Right ventricle myocardium superior (tissue), 1 donor: ENCODE measurements at regions not wholly inside any gene's neighbourhood (a gene's known extent, or its start where the extent isn't known, plus 50 kb on each side); places are given as distances from the start of the nearest gene placed in this dataset.
"Not testable (repeated sequence)": the region's sequence is repeated elsewhere in the genome, so short reads cannot be mapped to it uniquely, and the experiment has no call there.

ENCODE experiments used
- ATAC-seq: fragments of 200-7000 bp; cut with Tn5 transposase; one replicate; pipeline ENCODE4 v1.9.1; 2020; ENCODE audit warnings: mild to moderate bottlenecking; ENCODE audit not compliant: poor library complexity
- DNase-seq: peaks from one replicate; pipeline ENCODE4 v3.0.0-alpha.2; 2020
- intact Hi-C: fragments of 100-400 bp; cut with DNase I; formaldehyde crosslinking; loops from one replicate; pipeline ENCODE4 v1.11.2; 2022
- donor health status: DM: no; HTN: yes; CAD: no; lungs with severe emphysema.

- no peak for DNase-seq
- intact Hi-C loops = no loop called here
Observed at GRCh38 chr11:13782390-13783075, 114.1 kb downstream of the FAR1 start.

GRCh38 chr11:13784441-13784840 lies 116.0 kb downstream of the FAR1 start:
- ATAC-seq = no peak
- DNase-seq = no peak
- intact Hi-C loops = no loop called here

More at GRCh38 chr11:13782390-13783075, 114.1 kb downstream of the FAR1 start:
- no peak for ATAC-seq

GRCh38 chr11:13784855-13785254 lies 116.4 kb downstream of the FAR1 start:
- ATAC-seq (no peak), DNase-seq (no peak)

GRCh38 chr11:13786688-13787087 lies 118.2 kb downstream of the FAR1 start:
- intact Hi-C loops = no loop called here
- ATAC-seq (no peak), DNase-seq (no peak)

More at GRCh38 chr11:13784855-13785254, 116.4 kb downstream of the FAR1 start:
- intact Hi-C loops = no loop called here

- intact Hi-C loops, DNase-seq, ATAC-seq: not testable (repeated sequence)
Observed at GRCh38 chr11:13797616-13798015, 129.1 kb downstream of the FAR1 start.

- ATAC-seq = no peak
- intact Hi-C loops = no loop called here
- no peak for DNase-seq
Observed at GRCh38 chr11:13800901-13801300, 132.4 kb downstream of the FAR1 start.

- intact Hi-C loops = no loop called here
- no peak for ATAC-seq
Observed at GRCh38 chr11:13818325-13818724, 144.2 kb upstream of the SPON1 start.

GRCh38 chr11:13826505-13827278 lies 135.8 kb upstream of the SPON1 start:
- no peak for DNase-seq

More at GRCh38 chr11:13818325-13818724, 144.2 kb upstream of the SPON1 start:
- DNase-seq = no peak

GRCh38 chr11:13831696-13832095 lies 130.8 kb upstream of the SPON1 start:
- no peak for DNase-seq
- ATAC-seq = no peak
- intact Hi-C loops = no loop called here

More at GRCh38 chr11:13826505-13827278, 135.8 kb upstream of the SPON1 start:
- intact Hi-C loops = no loop called here
- ATAC-seq = no peak

- no peak for ATAC-seq
- intact Hi-C loops = no loop called here
- no peak for DNase-seq
Observed at GRCh38 chr11:13834463-13834862, 128.1 kb upstream of the SPON1 start.

GRCh38 chr11:13836666-13837065 lies 125.9 kb upstream of the SPON1 start:
- ATAC-seq (no peak), DNase-seq (no peak)
- intact Hi-C loops = no loop called here

- DNase-seq (no peak), ATAC-seq (no peak)
- intact Hi-C loops = no loop called here
Observed at GRCh38 chr11:13837286-13837685, 125.2 kb upstream of the SPON1 start.

- DNase-seq = no peak
- intact Hi-C loops = no loop called here
- no peak for ATAC-seq
Observed at GRCh38 chr11:13841393-13841792, 121.1 kb upstream of the SPON1 start.

- ATAC-seq (no peak), DNase-seq (no peak)
- intact Hi-C loops = no loop called here
Observed at GRCh38 chr11:13848031-13848430, 114.5 kb upstream of the SPON1 start.

- intact Hi-C loops = no loop called here
- DNase-seq (no peak), ATAC-seq (no peak)
Observed at GRCh38 chr11:13850231-13851005, 112.1 kb upstream of the SPON1 start.

GRCh38 chr11:13851691-13852090 lies 110.8 kb upstream of the SPON1 start:
- ATAC-seq (no peak), DNase-seq (no peak)
- intact Hi-C loops = no loop called here

- intact Hi-C loops = no loop called here
- ATAC-seq = no peak
Observed at GRCh38 chr11:13852481-13852880, 110.0 kb upstream of the SPON1 start.

GRCh38 chr11:13857828-13858227 lies 104.7 kb upstream of the SPON1 start:
- intact Hi-C loops = no loop called here
- no peak for ATAC-seq

More at GRCh38 chr11:13852481-13852880, 110.0 kb upstream of the SPON1 start:
- no peak for DNase-seq

GRCh38 chr11:13859892-13860291 lies 102.6 kb upstream of the SPON1 start:
- intact Hi-C loops = no loop called here
- DNase-seq (no peak), ATAC-seq (no peak)

More at GRCh38 chr11:13857828-13858227, 104.7 kb upstream of the SPON1 start:
- no peak for DNase-seq
